ENCODE measurements at regions not wholly inside any gene's neighbourhood (a gene's known extent, or its start where the extent isn't known, plus 50 kb on each side); places are given as distances from the start of the nearest gene placed in this dataset.
"Not testable (repeated sequence)": the region's sequence is repeated elsewhere in the genome, so short reads cannot be mapped to it uniquely, and the experiment has no call there.

- DNase-seq = no peak
These were observed 89.1 kb upstream of the SMIM30 start for GRCh38 chr7:113207441-113207840.

GRCh38 chr7:113204415-113204814 is 86.1 kb upstream of the SMIM30 start:
- no peak for DNase-seq

- DNase-seq = no peak
These were observed 83.9 kb upstream of the SMIM30 start for GRCh38 chr7:113202284-113202683.

GRCh38 chr7:113200281-113200680 is 81.9 kb upstream of the SMIM30 start:
- DNase-seq = no peak

- DNase-seq = no peak
These were observed 81.5 kb upstream of the SMIM30 start for GRCh38 chr7:113199841-113200240.

- DNase-seq = no peak
These were observed 80.8 kb upstream of the SMIM30 start for GRCh38 chr7:113199136-113199535.

- DNase-seq = no peak
These were observed 79.9 kb upstream of the SMIM30 start for GRCh38 chr7:113198226-113198625.

- no peak for DNase-seq
These were observed 78.9 kb upstream of the SMIM30 start for GRCh38 chr7:113197274-113197673.

GRCh38 chr7:113188396-113188795 is 70.0 kb upstream of the SMIM30 start:
- no peak for DNase-seq

- DNase-seq = no peak
These were observed 61.0 kb upstream of the SMIM30 start for GRCh38 chr7:113179313-113179712.

GRCh38 chr7:113176836-113177235 is 58.5 kb upstream of the SMIM30 start:
- no peak for DNase-seq

- DNase-seq = not testable (repeated sequence)
These were observed 57.8 kb upstream of the SMIM30 start for GRCh38 chr7:113176180-113176579.

GRCh38 chr7:113175525-113176104 is 57.3 kb upstream of the SMIM30 start:
- no peak for DNase-seq

- no peak for DNase-seq
These were observed 54.4 kb upstream of the SMIM30 start for GRCh38 chr7:113172726-113173125.

GRCh38 chr7:113170591-113170990 is 52.2 kb upstream of the SMIM30 start:
- DNase-seq = no peak

Measured in midbrain (tissue), 1 donor.